H9 (cell line): ENCODE measurements at regions not wholly inside any gene's neighbourhood (a gene's known extent, or its start where the extent isn't known, plus 50 kb on each side); places are given as distances from the start of the nearest gene placed in this dataset.

Source experiments
- DNase-seq: peaks from one replicate; pipeline ENCODE4 v3.0.0-alpha.2; 2017
- H2AFZ ChIP-seq: one replicate; pipeline ENCODE4 v1.6.1; 2013; ENCODE audit warnings: mild to moderate bottlenecking, low read length, control low read depth, moderate library complexity
- H2AK5ac ChIP-seq: 2 replicates; pipeline ENCODE4 v1.6.1; 2013; ENCODE audit warnings: low read length, control low read depth, mixed read lengths; ENCODE audit not compliant: insufficient read length
- H2BK120ac ChIP-seq: one replicate; pipeline ENCODE4 v1.6.1; 2013; ENCODE audit warnings: low read depth, mild to moderate bottlenecking, low read length, control low read depth, inconsistent platforms; ENCODE audit not compliant: poor library complexity, severe bottlenecking
- H2BK12ac ChIP-seq: 2 replicates; pipeline ENCODE4 v1.6.1; 2013; ENCODE audit warnings: low read length, control low read depth, mixed read lengths, low read depth; ENCODE audit not compliant: insufficient read length
- H2BK15ac ChIP-seq: 2 replicates; pipeline ENCODE4 v1.6.1; 2013; ENCODE audit warnings: low read depth, low read length, control low read depth
- H2BK20ac ChIP-seq: one replicate; pipeline ENCODE4 v1.6.1; 2013; ENCODE audit warnings: low read depth, mild to moderate bottlenecking, low read length, control low read depth, inconsistent platforms; ENCODE audit not compliant: poor library complexity, severe bottlenecking
- H2BK5ac ChIP-seq: 2 replicates; pipeline ENCODE4 v1.6.1; 2013; ENCODE audit warnings: low read length, control low read depth, mixed read lengths; ENCODE audit not compliant: insufficient read length
- H3K14ac ChIP-seq: 2 replicates; pipeline ENCODE4 v1.6.1; 2013; ENCODE audit warnings: low read length, control low read depth; ENCODE audit not compliant: insufficient read depth
- H3K18ac ChIP-seq: 2 replicates; pipeline ENCODE4 v1.6.1; 2013; ENCODE audit warnings: low read depth, mild to moderate bottlenecking, mixed read lengths, low read length, control low read depth; ENCODE audit not compliant: insufficient read length
- H3K23ac ChIP-seq: 2 replicates; pipeline ENCODE4 v1.6.1; 2013; ENCODE audit warnings: low read length, control low read depth, mixed read lengths, low read depth; ENCODE audit not compliant: insufficient read length
- H3K23me2 ChIP-seq: 2 replicates; pipeline ENCODE4 v1.6.1; 2013; ENCODE audit warnings: low read depth, mild to moderate bottlenecking, mixed read lengths, low read length, control low read depth; ENCODE audit not compliant: insufficient read length, poor library complexity, severe bottlenecking
- H3K27ac ChIP-seq: 2 replicates; pipeline ENCODE4 v1.5.1; 2013; ENCODE audit warnings: low read length, control low read depth, mixed read lengths, low read depth; ENCODE audit not compliant: insufficient read length
- H3K27me3 ChIP-seq: 2 replicates; pipeline ENCODE4 v1.6.1; 2013; ENCODE audit warnings: low read length, control low read depth, inconsistent platforms; ENCODE audit not compliant: insufficient read depth
- H3K4ac ChIP-seq: 2 replicates; pipeline ENCODE4 v1.6.1; 2013; ENCODE audit warnings: low read depth, mild to moderate bottlenecking, control low read depth, inconsistent platforms, low read length, moderate library complexity
- H3K4me1 ChIP-seq: 2 replicates; pipeline ENCODE4 v1.6.1; 2013; ENCODE audit warnings: low read length, control low read depth, inconsistent platforms; ENCODE audit not compliant: insufficient read depth
- H3K4me2 ChIP-seq: 2 replicates; pipeline ENCODE4 v1.6.1; 2013; ENCODE audit warnings: low read length, control low read depth, mixed read lengths; ENCODE audit not compliant: insufficient read length, insufficient read depth
- H3K56ac ChIP-seq: 2 replicates; pipeline ENCODE4 v1.6.1; 2013; ENCODE audit warnings: low read depth, mild to moderate bottlenecking, mixed read lengths, low read length, control low read depth; ENCODE audit not compliant: insufficient read length
- H3K79me1 ChIP-seq: 2 replicates; pipeline ENCODE4 v1.6.1; 2013; ENCODE audit warnings: low read depth, mild to moderate bottlenecking, moderate library complexity, low read length, control low read depth, inconsistent platforms; ENCODE audit not compliant: insufficient read depth, poor library complexity, severe bottlenecking
- H3K79me2 ChIP-seq: 2 replicates; pipeline ENCODE4 v1.6.1; 2013; ENCODE audit warnings: low read length, control low read depth, inconsistent platforms; ENCODE audit not compliant: insufficient read depth
- H3K9ac ChIP-seq: 2 replicates; pipeline ENCODE4 v1.6.1; 2013; ENCODE audit warnings: low read length, control low read depth, mixed read lengths; ENCODE audit not compliant: insufficient read length; ENCODE audit errors: extremely low read depth
- H3K9me3 ChIP-seq: one replicate; pipeline ENCODE4 v1.6.1; 2013; ENCODE audit warnings: low read depth, low read length, inconsistent platforms; ENCODE audit not compliant: control insufficient read depth
- H3T11ph ChIP-seq: one replicate; pipeline ENCODE4 v1.6.1; 2013; ENCODE audit warnings: mild to moderate bottlenecking, low read length, control low read depth, inconsistent platforms
- H4K20me1 ChIP-seq: one replicate; pipeline ENCODE4 v1.6.1; 2013; ENCODE audit not compliant: control insufficient read depth, insufficient read length, insufficient read depth
- H4K5ac ChIP-seq: 2 replicates; pipeline ENCODE4 v1.6.1; 2013; ENCODE audit warnings: low read depth, mild to moderate bottlenecking, mixed read lengths, low read length, control low read depth; ENCODE audit not compliant: insufficient read length
- H4K8ac ChIP-seq: replicated peaks from 2 replicates; pipeline ENCODE4 v1.6.1; 2013; ENCODE audit warnings: low read length, control low read depth, mixed read lengths, low read depth; ENCODE audit not compliant: insufficient read length
- H4K91ac ChIP-seq: 2 replicates; pipeline ENCODE4 v1.6.1; 2013; ENCODE audit warnings: low read depth, mild to moderate bottlenecking, moderate library complexity, mixed read lengths, low read length, control low read depth; ENCODE audit not compliant: insufficient read length
- H3K27ac Mint-ChIP-seq, 3 experiments: 2 replicates in 2 of 3; 3 replicates in 1 of 3; pipeline ENCODE4 v1.8.0; 2020 to 2021; ENCODE audit warnings: mixed read lengths in 3 of 3, mild to moderate bottlenecking in 1 of 3, moderate library complexity in 1 of 3
- H3K27me3 Mint-ChIP-seq: 2 replicates; pipeline ENCODE4 v1.8.0; 2021; ENCODE audit warnings: low read depth, mild to moderate bottlenecking, moderate library complexity, mixed read lengths
- H3K36me3 Mint-ChIP-seq, 3 experiments: 2 replicates in 2 of 3; 3 replicates in 1 of 3; pipeline ENCODE4 v1.8.0; 2020 to 2021; ENCODE audit warnings: low read depth in 3 of 3, mixed read lengths in 3 of 3; ENCODE audit not compliant: insufficient read depth in 1 of 3
- H3K4me1 Mint-ChIP-seq, 2 experiments: 2 replicates each; pipeline ENCODE4 v1.8.0; 2020; ENCODE audit warnings: mixed read lengths in 2 of 2
- H3K4me3 Mint-ChIP-seq, 2 experiments: 2 replicates in 1 of 2; 3 replicates in 1 of 2; pipeline ENCODE4 v1.8.0; 2020 to 2021; ENCODE audit warnings: mild to moderate bottlenecking in 2 of 2, mixed read lengths in 2 of 2, moderate library complexity in 1 of 2
- H3K9me3 Mint-ChIP-seq, 2 experiments: 2 replicates in 1 of 2; 3 replicates in 1 of 2; pipeline ENCODE4 v1.8.0; 2020; ENCODE audit warnings: mild to moderate bottlenecking in 2 of 2, mixed read lengths in 2 of 2, moderate library complexity in 1 of 2
- WGBS: extraction: QIAGEN DNeasy Blood & Tissue Kit; methylation state at CpG from one replicate; pipeline ENCODE4 v1.1.7; 2013; ENCODE audit warnings: missing lambda C conversion rate, low lambda C conversion rate, mixed read lengths; ENCODE audit not compliant: insufficient read length; ENCODE audit errors: extremely low coverage; 5-methylcytosine and 5-hydroxymethylcytosine counted together
- TF ChIP-seq, protein P1 (sequence below): fragments of 200-600 bp; sonication (generic); conservative IDR thresholded peaks from 3 replicates; pipeline ENCODE4 v1.8.0; 2021; ENCODE audit warnings: antibody characterized with exemption, mild to moderate bottlenecking

DNA sequence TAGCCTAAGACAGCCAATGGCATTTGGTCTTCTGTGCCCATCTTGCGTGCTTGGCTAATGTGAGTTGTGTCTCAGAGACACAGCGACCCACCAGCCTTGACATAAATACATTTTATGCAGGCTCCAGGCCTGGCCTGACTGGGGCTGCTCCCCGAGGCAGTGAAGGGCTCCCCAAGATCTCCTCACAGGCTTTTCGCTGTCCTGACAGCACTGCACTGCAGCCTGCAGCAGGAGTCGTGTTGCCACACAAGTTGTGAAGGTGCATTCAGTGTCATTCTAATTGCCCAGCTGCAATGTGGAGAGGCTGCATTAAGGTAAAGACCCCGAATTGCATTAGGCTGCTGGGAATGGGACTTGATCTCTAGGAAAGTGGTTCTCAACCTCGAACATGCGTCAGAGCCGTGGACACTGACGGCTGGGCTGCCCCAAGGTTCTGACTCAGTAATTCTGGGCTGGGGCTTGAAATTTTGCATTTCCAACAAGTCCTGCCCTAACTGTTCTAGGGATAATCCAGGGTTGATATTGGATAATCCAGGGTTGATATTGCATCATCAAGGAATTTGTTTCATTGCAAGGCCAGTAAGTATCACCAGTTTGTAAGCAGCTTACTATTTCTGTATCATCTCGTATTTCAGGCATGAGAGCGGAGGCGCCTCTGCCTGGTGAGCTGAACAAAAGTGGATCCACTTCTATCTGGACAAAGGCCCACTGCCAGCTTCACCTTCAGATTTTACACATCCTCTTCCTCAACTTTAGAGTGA, 108.7 kb upstream of the INSIG1 start:
- Mint-ChIP-seq H3K4me3 (no peak overlapping the region), H3K9me3 (peaks cover 40 to 44% of the 10 kb centered on the region in 2 experiments), H3K4me1 (peaks cover 0 to 8% of the 10 kb centered on the region in 2 experiments; a peak in 2 of 4 replicates), H3K27me3 (peaks cover 51% of the 10 kb centered on the region), H3K27ac (peak overlapping the region in 1 of 3 experiments; percentile 31; a peak in 1 of 7 replicates), H3K36me3 (peaks cover 18 to 35% (median 27%) of the 10 kb centered on the region in 3 experiments)
- H3K27ac ChIP-seq, result no peak overlapping the region
- H2BK12ac ChIP-seq, result no peak overlapping the region
- H2BK15ac ChIP-seq, result no peak overlapping the region
- no peak for DNase-seq
- no peak overlapping the region for H3K4ac ChIP-seq
- TF ChIP-seq, protein P1, sequence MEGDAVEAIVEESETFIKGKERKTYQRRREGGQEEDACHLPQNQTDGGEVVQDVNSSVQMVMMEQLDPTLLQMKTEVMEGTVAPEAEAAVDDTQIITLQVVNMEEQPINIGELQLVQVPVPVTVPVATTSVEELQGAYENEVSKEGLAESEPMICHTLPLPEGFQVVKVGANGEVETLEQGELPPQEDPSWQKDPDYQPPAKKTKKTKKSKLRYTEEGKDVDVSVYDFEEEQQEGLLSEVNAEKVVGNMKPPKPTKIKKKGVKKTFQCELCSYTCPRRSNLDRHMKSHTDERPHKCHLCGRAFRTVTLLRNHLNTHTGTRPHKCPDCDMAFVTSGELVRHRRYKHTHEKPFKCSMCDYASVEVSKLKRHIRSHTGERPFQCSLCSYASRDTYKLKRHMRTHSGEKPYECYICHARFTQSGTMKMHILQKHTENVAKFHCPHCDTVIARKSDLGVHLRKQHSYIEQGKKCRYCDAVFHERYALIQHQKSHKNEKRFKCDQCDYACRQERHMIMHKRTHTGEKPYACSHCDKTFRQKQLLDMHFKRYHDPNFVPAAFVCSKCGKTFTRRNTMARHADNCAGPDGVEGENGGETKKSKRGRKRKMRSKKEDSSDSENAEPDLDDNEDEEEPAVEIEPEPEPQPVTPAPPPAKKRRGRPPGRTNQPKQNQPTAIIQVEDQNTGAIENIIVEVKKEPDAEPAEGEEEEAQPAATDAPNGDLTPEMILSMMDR, result no peak
- no peak overlapping the region for H3K4me2 ChIP-seq
- H2AK5ac ChIP-seq, result no peak overlapping the region
- H4K5ac ChIP-seq, result no peak overlapping the region
- WGBS, result no CpG with 5 or more reads among the region's 13 CpGs
- H3K18ac ChIP-seq, result no peak overlapping the region
- H3K27me3 ChIP-seq, result no peaks in the 10 kb centered on the region
- no peaks in the 10 kb centered on the region for H3K23me2 ChIP-seq
- no peak overlapping the region for H3K56ac ChIP-seq
- no peak overlapping the region for H2BK5ac ChIP-seq
- no peak overlapping the region for H4K91ac ChIP-seq
- H2BK20ac ChIP-seq, result no peak overlapping the region
- H3K9ac ChIP-seq, result no peak overlapping the region
- no peaks in the 10 kb centered on the region; the same call in 1 of the 2 replicates for H3K4me1 ChIP-seq
- H2AFZ ChIP-seq, result no peak overlapping the region
- no peak overlapping the region for H3K14ac ChIP-seq
- H3T11ph ChIP-seq, result no peak overlapping the region
- H3K79me1 ChIP-seq, result no peaks in the 10 kb centered on the region
- no peaks in the 10 kb centered on the region for H4K20me1 ChIP-seq
- H4K8ac ChIP-seq, result no peak overlapping the region
- no peak overlapping the region for H2BK120ac ChIP-seq
- no peaks in the 10 kb centered on the region for H3K79me2 ChIP-seq
- peaks cover 24% of the 10 kb centered on the region for H3K9me3 ChIP-seq
- no peak overlapping the region for H3K23ac ChIP-seq
